HepG2 (cell line): ENCODE measurements at regions not wholly inside any gene's neighbourhood (a gene's known extent, or its start where the extent isn't known, plus 50 kb on each side); places are given as distances from the start of the nearest gene placed in this dataset.

Experiments
- ATAC-seq: fragments of 200-7000 bp; cut with Tn5 transposase; 3 replicates; pipeline ENCODE4 v1.9.1; 2020; ENCODE audit warnings: mild to moderate bottlenecking, moderate library complexity
- BruUV-seq: library from RNA; stranded (reverse); fragments of 400-500 nt; replicated peaks from 2 replicates; lab custom pipeline; 2021; lab: Mats Ljungman, UMichigan
- CTCF ChIA-PET: fragments of 300-600 bp; formaldehyde crosslinking; extraction: SDS; loops from one replicate; lab custom pipeline; 2021; ENCODE audit warnings: low total read pairs, inconsistent platforms, low intra/inter-chr PET ratio; lab: Yijun Ruan, JAX
- POLR2A ChIA-PET: fragments of 350-600 bp; sonication (Branson Sonifier 250); formaldehyde crosslinking; loops from one replicate; lab custom pipeline; 2020; ENCODE audit warnings: antibody characterized with exemption, inconsistent platforms; lab: Yijun Ruan, JAX
- DNase-seq: peaks from one replicate; pipeline ENCODE4 v3.0.0-alpha.2; 2015; ENCODE audit warnings: low spot score
- FAIRE-seq: peaks from 3 replicates; lab custom pipeline; 2011; peaks lifted over from hg19 to GRCh38; lab: Jason Lieb, UNC
- H2AFZ ChIP-seq: one replicate; pipeline ENCODE4 v1.6.1; 2011; ENCODE audit warnings: low read length, inconsistent platforms
- H3K27ac ChIP-seq: fragments of 300-600 bp; 3 replicates; pipeline ENCODE4 v1.8.0; 2011; ENCODE audit warnings: mixed run types, mild to moderate bottlenecking, mixed read lengths, low read length, inconsistent platforms; ENCODE audit not compliant: insufficient read depth; ENCODE audit errors: extremely low read length
- H3K27me3 ChIP-seq, 2 experiments: fragments of 200-600 bp in 1 of 2; 2 replicates in 1 of 2; 3 replicates in 1 of 2; pipeline versions ENCODE4 v1.6.0 to v1.8.0; 2011; ENCODE audit warnings: low read length in 2 of 2, mild to moderate bottlenecking in 2 of 2, moderate library complexity in 2 of 2, inconsistent platforms in 1 of 2; ENCODE audit not compliant: insufficient read depth in 2 of 2, control insufficient read depth in 1 of 2
- H3K36me3 ChIP-seq, 2 experiments: fragments of 200-600 bp in 1 of 2; replicated peaks in 1 of 2; 2 replicates in 1 of 2; 3 replicates in 1 of 2; pipeline versions ENCODE4 v1.5.1 to v1.8.0; 2011; ENCODE audit warnings: low read length in 2 of 2, inconsistent platforms in 1 of 2; ENCODE audit not compliant: insufficient read depth in 2 of 2, control insufficient read depth in 1 of 2
- H3K4me1 ChIP-seq: 2 replicates; pipeline ENCODE4 v1.5.1; 2012; ENCODE audit warnings: low read length, inconsistent platforms; ENCODE audit not compliant: insufficient read depth
- H3K4me2 ChIP-seq: 2 replicates; pipeline ENCODE4 v1.6.0; 2011; ENCODE audit warnings: low read depth, low read length, inconsistent platforms
- H3K4me3 ChIP-seq, 3 experiments: fragments of 200-600 bp in 1 of 3; sonication (generic), shearing (Covaris generic) in 1 of 3; replicated peaks in 1 of 3; 2 replicates each; pipeline ENCODE4 v1.5.1; 2011 to 2016; ENCODE audit warnings: low read length in 3 of 3, inconsistent platforms in 2 of 3, low read depth in 2 of 3, mild to moderate bottlenecking in 2 of 3, control low read depth in 1 of 3, mixed read lengths in 1 of 3; ENCODE audit not compliant: insufficient read depth in 1 of 3
- H3K79me2 ChIP-seq: one replicate; pipeline ENCODE4 v1.6.1; 2011; ENCODE audit warnings: low read length, inconsistent platforms; ENCODE audit not compliant: insufficient read depth
- H3K9ac ChIP-seq: 2 replicates; pipeline ENCODE4 v1.6.0; 2011; ENCODE audit warnings: mild to moderate bottlenecking, low read depth, low read length, inconsistent platforms; ENCODE audit not compliant: insufficient read depth
- H3K9me3 ChIP-seq: 2 replicates; pipeline ENCODE4 v1.5.1; 2012; ENCODE audit warnings: mild to moderate bottlenecking, low read length
- H4K20me1 ChIP-seq: 2 replicates; pipeline ENCODE4 v1.6.0; 2011; ENCODE audit warnings: inconsistent platforms, mild to moderate bottlenecking, low read length, moderate library complexity; ENCODE audit not compliant: insufficient read depth
- MAZ ChIP-seq, 2 experiments: sonication (generic) in 1 of 2; formaldehyde crosslinking in 1 of 2; IDR thresholded peaks; 2 replicates each; pipeline versions ENCODE4 v1.5.0 to v1.6.1; 2012 to 2020; ENCODE audit warnings: low read depth in 2 of 2, mild to moderate bottlenecking in 2 of 2, borderline replicate concordance in 1 of 2, improper control_type of control experiment in 1 of 2, low read length in 1 of 2, missing genetic modification reagents in 1 of 2, moderate library complexity in 1 of 2
- PHF8 ChIP-seq: sonication (generic); formaldehyde crosslinking; IDR thresholded peaks from 2 replicates; pipeline ENCODE4 v1.5.0; 2020; ENCODE audit warnings: missing genetic modification reagents
- ZFP36L2 ChIP-seq: sonication (generic); formaldehyde crosslinking; IDR thresholded peaks from 2 replicates; pipeline ENCODE4 v1.4.0; 2020; ENCODE audit warnings: missing genetic modification reagents
- ZNF101 ChIP-seq: sonication (generic); formaldehyde crosslinking; IDR thresholded peaks from 2 replicates; pipeline ENCODE4 v1.4.0; 2020; ENCODE audit warnings: mild to moderate bottlenecking, low read depth, missing genetic modification reagents, borderline replicate concordance
- ZUFSP ChIP-seq: sonication (generic); formaldehyde crosslinking; IDR thresholded peaks from 2 replicates; pipeline ENCODE4 v1.9.0; 2021; ENCODE audit warnings: missing genetic modification reagents, mild to moderate bottlenecking, borderline replicate concordance
- WGBS: methylation state at CpG from one replicate; pipeline ENCODE4 v1.1.6; 2017; ENCODE audit warnings: low lambda C conversion rate; 5-methylcytosine and 5-hydroxymethylcytosine counted together
- in situ Hi-C: cut with HindIII; loops from 2 replicates; pipeline ENCODE4 v1.10.0; 2017; ENCODE audit warnings: low pct_unique_long_range_greater_than_20kb; ENCODE audit not compliant: extremely low pct_ligation_motif_present
- intact Hi-C: fragments of 100-400 bp; cut with micrococcal nuclease; formaldehyde crosslinking; loops from one replicate; pipeline ENCODE4 v1.10.0; 2022; ENCODE audit not compliant: unreplicated experiment

GRCh38 chr2:239654266-239654665 lies 253.4 kb upstream of the HDAC4 start:
- DNase-seq, result no peak
- H3K4me2 ChIP-seq, result no peak overlapping the region
- POLR2A ChIA-PET, result no interaction called here
- H4K20me1 ChIP-seq, result no peaks in the 10 kb centered on the region
- H3K27ac ChIP-seq, result no peak overlapping the region
- H3K9ac ChIP-seq, result no peak overlapping the region
- no peaks in the 10 kb centered on the region for H3K79me2 ChIP-seq
- H3K4me3 ChIP-seq, result no peak overlapping the region
- CTCF ChIA-PET, result no interaction called here
- H3K4me1 ChIP-seq, result no peaks in the 10 kb centered on the region
- H3K27me3 ChIP-seq, result no peaks in the 10 kb centered on the region
- no peak for FAIRE-seq
- no TSS peak for BruUV-seq
- no peak for TF ChIP-seq MAZ (IDR thresholded peaks at IDR 0.05; ENCODE audit: borderline replicate concordance, low read depth, low read length)
- no peak for TF ChIP-seq MAZ (CRISPR knock-in tag; IDR thresholded peaks at IDR 0.05; ENCODE audit: low read depth)
- TF ChIP-seq, all 625 proteins: peak for 0
- in situ Hi-C loops (no loop called here), intact Hi-C loops (no loop called here)
- no peak for ATAC-seq
- H2AFZ ChIP-seq, result no peak overlapping the region
- 2% methylated on average over 4 of the region's 4 CpGs for WGBS
- no peaks in the 10 kb centered on the region for H3K9me3 ChIP-seq
- H3K36me3 ChIP-seq, result no peaks in the 10 kb centered on the region

- Histone ChIP-seq H3K79me2 (no peaks in the 10 kb centered on the region), H3K27me3 (peaks cover 0 to 8% of the 10 kb centered on the region in 2 experiments; a peak in 2 of 5 replicates), H4K20me1 (no peaks in the 10 kb centered on the region), H2AFZ (no peak overlapping the region), H3K4me2 (no peak overlapping the region), H3K9me3 (no peaks in the 10 kb centered on the region), H3K9ac (no peak overlapping the region), H3K4me1 (no peaks in the 10 kb centered on the region), H3K36me3 (no peaks in the 10 kb centered on the region), H3K27ac (no peak overlapping the region), H3K4me3 (no peak overlapping the region)
- in situ Hi-C loops (no loop called here), intact Hi-C loops (no loop called here)
- ChIA-PET POLR2A (no interaction called here), CTCF (no interaction called here)
- no TSS peak for BruUV-seq
- ATAC-seq (no peak), DNase-seq (no peak), FAIRE-seq (no peak)
- TF ChIP-seq ZFP36L2 (CRISPR knock-in tag) (no peak), PHF8 (CRISPR knock-in tag) (no peak), ZNF101 (CRISPR knock-in tag) (no peak), ZUFSP (CRISPR knock-in tag) (no peak)
- 25% methylated on average over 6 of the region's 6 CpGs for WGBS
Observed at GRCh38 chr2:239651859-239652258, 251.0 kb upstream of the HDAC4 start.
